Pancreas (tissue), 10 donors: ENCODE measurements at regions not wholly inside any gene's neighbourhood (a gene's known extent, or its start where the extent isn't known, plus 50 kb on each side); places are given as distances from the start of the nearest gene placed in this dataset.

Experiments used
- ATAC-seq, 4 donors: fragments of 200-7000 bp; cut with Tn5 transposase; one replicate each; pipeline versions ENCODE4 v1.8.0 to v1.9.1; 2020; ENCODE audit warnings: mild to moderate bottlenecking in 4 of 4, moderate library complexity in 4 of 4
- DNase-seq, 6 donors: peaks; one replicate each; pipeline ENCODE4 v3.0.0-alpha.2; 2020
- FAIRE-seq: peaks from 2 replicates; lab custom pipeline; 2012; peaks lifted over from hg19 to GRCh38; lab: Jason Lieb, UNC
- H3K27ac ChIP-seq, 4 donors: fragments of 200-600 bp; sonication (generic); 1 replicate in 3 of 4; 2 replicates in 1 of 4; pipeline versions ENCODE4 v1.5.0 to v1.8.0; 2020
- H3K27me3 ChIP-seq, 4 donors: fragments of 200-600 bp; one replicate each; pipeline ENCODE4 v1.8.0; 2021
- H3K36me3 ChIP-seq, 3 donors: fragments of 200-600 bp; sonication (generic) in 1 of 3; one replicate each; pipeline versions ENCODE4 v1.5.0 to v1.8.0; 2020 to 2021
- H3K4me1 ChIP-seq, 3 donors: fragments of 200-600 bp; one replicate each; pipeline ENCODE4 v1.8.0; 2021
- H3K4me3 ChIP-seq, 4 donors: fragments of 200-600 bp; sonication (generic) in 2 of 4; one replicate each; pipeline versions ENCODE4 v1.5.0 to v1.8.0; 2020 to 2021
- H3K9me3 ChIP-seq, 4 donors: fragments of 200-600 bp; one replicate each; pipeline ENCODE4 v1.8.0; 2021
- WGBS, 2 donors: extraction: QIAGEN DNeasy Blood & Tissue Kit; methylation state at CpG; one replicate each; pipeline ENCODE4 v1.1.7; 2013; 5-methylcytosine and 5-hydroxymethylcytosine counted together
- intact Hi-C, 3 donors: fragments of 100-400 bp; cut with DNase I; formaldehyde crosslinking; loops; one replicate each; pipeline versions ENCODE4 v1.11.1 to v1.14.2; 2022
- TF ChIP-seq, protein P1 (sequence below), 4 donors: fragments of 200-600 bp; sonication (generic) in 3 of 4; IDR thresholded peaks; one replicate each; pipeline versions ENCODE4 v1.5.0 to v1.8.0; 2021; ENCODE audit warnings: antibody characterized with exemption in 4 of 4
- donor health status: healthy with polysubstance abuse.
- donor health status: DM: no; HTN: no; CAD: no; lungs with moderate emphysema.
- donor health status: DM: no; HTN: no; CAD: no.
- donor health status: control.
- donor health status: control.
- donor health status: Bipolar disorder and iron deficiency.
- donor health status: DM: yes; HTN: yes; CAD: no.
- donor health status: DM: no; HTN: no; CAD: no.
- donor health status: DM: no; HTN: no; CAD: no.
- donor health status: DM: yes; HTN: yes; CAD: no.

GRCh38 chr5:68873198-68873597 lies 220.6 kb upstream of the SLC30A5 start:
- WGBS, 2 donors, result 27 to 29% methylated on average over 4 of the region's 4 CpGs
- H3K9me3 ChIP-seq, result no peaks in the 10 kb centered on the region
- TF ChIP-seq, protein P1, sequence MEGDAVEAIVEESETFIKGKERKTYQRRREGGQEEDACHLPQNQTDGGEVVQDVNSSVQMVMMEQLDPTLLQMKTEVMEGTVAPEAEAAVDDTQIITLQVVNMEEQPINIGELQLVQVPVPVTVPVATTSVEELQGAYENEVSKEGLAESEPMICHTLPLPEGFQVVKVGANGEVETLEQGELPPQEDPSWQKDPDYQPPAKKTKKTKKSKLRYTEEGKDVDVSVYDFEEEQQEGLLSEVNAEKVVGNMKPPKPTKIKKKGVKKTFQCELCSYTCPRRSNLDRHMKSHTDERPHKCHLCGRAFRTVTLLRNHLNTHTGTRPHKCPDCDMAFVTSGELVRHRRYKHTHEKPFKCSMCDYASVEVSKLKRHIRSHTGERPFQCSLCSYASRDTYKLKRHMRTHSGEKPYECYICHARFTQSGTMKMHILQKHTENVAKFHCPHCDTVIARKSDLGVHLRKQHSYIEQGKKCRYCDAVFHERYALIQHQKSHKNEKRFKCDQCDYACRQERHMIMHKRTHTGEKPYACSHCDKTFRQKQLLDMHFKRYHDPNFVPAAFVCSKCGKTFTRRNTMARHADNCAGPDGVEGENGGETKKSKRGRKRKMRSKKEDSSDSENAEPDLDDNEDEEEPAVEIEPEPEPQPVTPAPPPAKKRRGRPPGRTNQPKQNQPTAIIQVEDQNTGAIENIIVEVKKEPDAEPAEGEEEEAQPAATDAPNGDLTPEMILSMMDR (IDR thresholded peaks at IDR 0.05), result no peak
- FAIRE-seq (no peak), ATAC-seq (no peak), DNase-seq (no peak)
- H3K27ac ChIP-seq, result no peak overlapping the region
- H3K4me3 ChIP-seq, result no peak overlapping the region
- intact Hi-C loops, result no loop called here
- no peaks in the 10 kb centered on the region for H3K4me1 ChIP-seq
- no peaks in the 10 kb centered on the region for H3K27me3 ChIP-seq
- no peaks in the 10 kb centered on the region for H3K36me3 ChIP-seq

DNA sequence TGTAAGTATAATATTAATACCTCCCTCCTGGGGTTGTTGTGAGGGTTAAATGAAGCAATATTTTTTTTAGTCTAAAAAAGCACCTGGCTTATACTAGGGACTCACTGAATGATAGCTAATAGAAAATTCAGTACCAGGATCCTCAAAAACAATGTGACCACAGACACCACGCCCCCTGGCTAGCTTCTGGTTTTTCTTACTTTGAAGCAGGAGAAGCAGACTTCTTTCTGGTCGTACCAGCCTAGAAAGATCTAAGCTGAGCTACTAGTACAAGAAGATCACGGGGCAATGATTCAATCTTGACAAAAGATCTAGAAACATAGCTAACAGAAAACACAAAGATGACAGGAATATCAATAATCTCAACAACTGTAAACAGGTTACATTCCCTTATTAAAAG lies 218.5 kb upstream of the SLC30A5 start:
- WGBS, 2 donors, result 71 to 85% methylated on average over 3 of the region's 3 CpGs
- TF ChIP-seq, protein P1 (IDR thresholded peaks at IDR 0.05), result no peak
- no peak for FAIRE-seq

DNA sequence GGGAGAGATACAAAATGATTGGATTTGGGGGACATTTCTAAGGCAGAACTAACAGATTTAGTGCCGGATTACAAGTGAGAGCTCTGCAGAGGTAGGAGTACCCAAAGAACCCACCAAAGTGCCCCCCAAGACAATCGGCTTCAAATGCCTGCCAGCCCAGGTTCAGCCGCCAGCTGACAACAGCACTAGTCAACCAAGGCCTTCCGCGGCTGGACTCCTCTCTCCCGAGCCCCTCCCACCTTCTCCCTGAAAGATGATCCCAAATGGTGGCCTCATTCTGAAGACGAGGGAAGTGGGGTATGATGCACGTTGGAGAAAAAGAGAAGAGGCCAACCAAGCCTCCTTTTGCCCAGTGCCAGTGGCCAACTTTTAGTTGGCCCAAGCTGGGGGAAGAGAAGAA lies 210.4 kb upstream of the SLC30A5 start:
- DNase-seq (peak in 1 of 6 donors; percentile 34), FAIRE-seq (no peak), ATAC-seq (no peak)
- intact Hi-C loops, result no loop called here
- Histone ChIP-seq H3K36me3 (no peaks in the 10 kb centered on the region), H3K4me3 (no peak overlapping the region), H3K27me3 (no peaks in the 10 kb centered on the region), H3K9me3 (no peaks in the 10 kb centered on the region), H3K27ac (no peak overlapping the region), H3K4me1 (no peaks in the 10 kb centered on the region)
- WGBS, 2 donors, result 71 to 84% methylated on average over 8 of the region's 8 CpGs
- TF ChIP-seq, protein P1 (IDR thresholded peaks at IDR 0.05), result no peak

More for the DNA sequence above, 218.5 kb upstream of the SLC30A5 start:
- Histone ChIP-seq H3K4me1 (no peaks in the 10 kb centered on the region), H3K27ac (no peak overlapping the region), H3K36me3 (no peaks in the 10 kb centered on the region), H3K9me3 (no peaks in the 10 kb centered on the region), H3K4me3 (no peak overlapping the region), H3K27me3 (no peaks in the 10 kb centered on the region)
- DNase-seq (no peak), ATAC-seq (no peak)
- intact Hi-C loops, result no loop called here

- Histone ChIP-seq H3K27me3 (no peaks in the 10 kb centered on the region), H3K9me3 (no peaks in the 10 kb centered on the region), H3K27ac (no peak overlapping the region), H3K4me1 (no peaks in the 10 kb centered on the region), H3K36me3 (no peaks in the 10 kb centered on the region), H3K4me3 (no peak overlapping the region)
- TF ChIP-seq, protein P1 (IDR thresholded peaks at IDR 0.05), result no peak
- no peak for ATAC-seq
- WGBS, 2 donors, result 57% methylated on average over 4 of the region's 4 CpGs
- DNase-seq, result no peak
- no peak for FAIRE-seq
- intact Hi-C loops, result no loop called here
These were observed 209.6 kb upstream of the SLC30A5 start for GRCh38 chr5:68884144-68884754.

- FAIRE-seq (no peak), ATAC-seq (no peak), DNase-seq (no peak)
- TF ChIP-seq, protein P1 (IDR thresholded peaks at IDR 0.05), result no peak
- H3K9me3 ChIP-seq, result no peaks in the 10 kb centered on the region
- no peaks in the 10 kb centered on the region for H3K36me3 ChIP-seq
- intact Hi-C loops, result no loop called here
- H3K27me3 ChIP-seq, result no peaks in the 10 kb centered on the region
- H3K4me3 ChIP-seq, result no peak overlapping the region
- no peaks in the 10 kb centered on the region for H3K4me1 ChIP-seq
- H3K27ac ChIP-seq, result no peak overlapping the region
These were observed 208.9 kb upstream of the SLC30A5 start for GRCh38 chr5:68884883-68885282.
